ENCODE measurements at regions not wholly inside any gene's neighbourhood (a gene's known extent, or its start where the extent isn't known, plus 50 kb on each side); places are given as distances from the start of the nearest gene placed in this dataset.

DNA sequence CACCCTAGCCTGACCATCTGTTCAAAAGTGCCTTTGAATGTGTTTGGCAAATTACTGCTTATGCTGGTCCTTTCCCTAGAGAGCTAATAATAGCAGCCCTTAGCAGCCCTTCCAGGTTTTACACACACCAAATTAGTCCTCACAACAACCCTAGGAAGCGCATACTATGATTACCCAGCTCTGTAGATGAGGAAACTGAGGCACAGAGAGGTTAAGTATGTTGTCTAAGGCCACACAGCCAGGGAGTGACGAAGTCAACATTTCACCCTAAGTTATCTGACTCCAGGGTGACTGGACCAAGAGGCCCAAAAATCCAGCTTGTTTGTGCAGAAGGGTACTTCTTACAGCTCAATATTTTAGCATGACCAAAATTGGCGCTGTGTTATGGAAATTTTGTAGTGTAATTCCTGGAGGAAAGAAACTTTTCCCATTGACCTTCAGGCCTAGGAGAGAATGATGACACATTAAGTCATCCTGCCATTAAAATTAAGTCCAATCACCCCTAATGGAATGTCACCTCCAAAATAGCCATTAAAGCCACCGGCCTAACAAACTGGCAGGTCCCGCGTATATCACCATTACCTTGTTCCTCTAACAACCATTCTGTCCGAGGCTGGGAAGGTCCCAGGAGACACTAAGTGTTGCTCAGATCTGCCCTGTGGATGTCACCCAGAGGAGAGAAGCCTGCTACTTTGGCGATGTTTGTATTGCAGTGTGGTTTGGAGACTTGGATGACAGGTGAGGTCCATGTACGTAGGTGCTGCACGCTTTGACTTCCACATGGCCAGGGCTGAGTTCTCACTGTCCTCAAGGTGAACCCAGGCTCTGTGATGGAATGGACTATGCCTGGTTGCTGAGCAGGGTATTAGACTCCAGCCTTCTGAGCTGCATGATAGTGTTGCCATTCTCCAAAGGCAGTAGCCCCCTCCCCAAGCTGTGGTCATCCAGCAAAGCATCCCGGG is 258.3 kb downstream of the TOMM20 start:
- no peaks in the 10 kb centered on the region for H3K27me3 ChIP-seq (ENCODE audit: control insufficient read depth, insufficient read depth, low read length)
- H3K9me3 ChIP-seq (ENCODE audit: control insufficient read depth, insufficient read depth, low read length) = peaks cover 4% of the 10 kb centered on the region
- H3K27ac ChIP-seq (ENCODE audit: low read depth, low read length) = no peak overlapping the region
- CTCF ChIA-PET = interaction anchor here (0.6 kb wide), 1 partner anchor 129 kb away, joined by 3 read pairs; no protein-coding TSS in a partner anchor
- DNase-seq (ENCODE audit: low read depth, low spot score) = no peak
- no peak overlapping the region for H3K4me3 ChIP-seq (ENCODE audit: low read depth, low read length)
- TF ChIP-seq, protein P1, sequence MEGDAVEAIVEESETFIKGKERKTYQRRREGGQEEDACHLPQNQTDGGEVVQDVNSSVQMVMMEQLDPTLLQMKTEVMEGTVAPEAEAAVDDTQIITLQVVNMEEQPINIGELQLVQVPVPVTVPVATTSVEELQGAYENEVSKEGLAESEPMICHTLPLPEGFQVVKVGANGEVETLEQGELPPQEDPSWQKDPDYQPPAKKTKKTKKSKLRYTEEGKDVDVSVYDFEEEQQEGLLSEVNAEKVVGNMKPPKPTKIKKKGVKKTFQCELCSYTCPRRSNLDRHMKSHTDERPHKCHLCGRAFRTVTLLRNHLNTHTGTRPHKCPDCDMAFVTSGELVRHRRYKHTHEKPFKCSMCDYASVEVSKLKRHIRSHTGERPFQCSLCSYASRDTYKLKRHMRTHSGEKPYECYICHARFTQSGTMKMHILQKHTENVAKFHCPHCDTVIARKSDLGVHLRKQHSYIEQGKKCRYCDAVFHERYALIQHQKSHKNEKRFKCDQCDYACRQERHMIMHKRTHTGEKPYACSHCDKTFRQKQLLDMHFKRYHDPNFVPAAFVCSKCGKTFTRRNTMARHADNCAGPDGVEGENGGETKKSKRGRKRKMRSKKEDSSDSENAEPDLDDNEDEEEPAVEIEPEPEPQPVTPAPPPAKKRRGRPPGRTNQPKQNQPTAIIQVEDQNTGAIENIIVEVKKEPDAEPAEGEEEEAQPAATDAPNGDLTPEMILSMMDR (IDR thresholded peaks at IDR 0.05; ENCODE audit: low read depth, low read length) = no peak
- POLR2A ChIA-PET = no interaction called here

DNA sequence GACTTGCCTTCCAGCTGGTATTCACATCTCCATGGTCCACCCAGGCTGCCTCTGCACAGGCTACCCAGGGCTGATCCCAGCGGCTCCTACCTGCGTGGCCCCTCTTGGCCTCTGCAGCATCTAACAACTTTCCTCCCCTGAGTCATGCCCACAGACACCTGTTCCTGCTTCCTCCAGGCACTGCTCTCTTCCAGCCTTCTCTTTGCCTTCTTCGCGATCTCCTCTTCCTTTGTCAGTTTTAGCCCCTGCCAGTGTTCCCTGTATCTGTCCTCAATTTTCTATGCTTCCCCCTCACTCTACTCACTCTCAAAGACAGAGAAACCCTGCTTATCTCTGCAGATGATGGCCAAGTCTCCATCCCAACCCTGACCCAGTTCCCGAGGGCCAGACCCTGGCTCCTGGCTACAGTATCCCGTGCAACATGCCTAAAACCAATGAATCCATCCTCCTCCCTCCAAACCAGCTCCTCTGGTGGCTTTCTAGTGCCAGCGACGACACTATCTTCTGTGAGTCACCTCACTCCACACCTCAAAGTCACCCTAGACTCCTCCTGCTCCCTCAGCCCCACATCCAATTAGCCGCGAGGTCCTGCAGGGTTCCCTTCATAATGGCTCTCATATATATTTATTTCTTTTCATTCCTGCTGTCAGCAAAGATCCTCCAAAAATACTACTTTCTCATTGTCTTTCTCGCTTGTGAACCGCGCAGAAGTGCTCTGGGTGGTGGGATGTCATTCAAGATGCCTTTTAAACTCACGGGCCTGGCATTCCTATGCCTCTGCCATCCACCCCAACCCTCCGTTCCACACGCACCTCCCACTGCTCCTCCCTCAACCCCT is 259.2 kb downstream of the TOMM20 start:
- Histone ChIP-seq H3K27ac (ENCODE audit: low read depth, low read length) (no peak overlapping the region), H3K9me3 (ENCODE audit: control insufficient read depth, insufficient read depth, low read length) (peaks cover 7% of the 10 kb centered on the region), H3K4me3 (ENCODE audit: low read depth, low read length) (no peak overlapping the region), H3K27me3 (ENCODE audit: control insufficient read depth, insufficient read depth, low read length) (no peaks in the 10 kb centered on the region)
- ChIA-PET POLR2A (no interaction called here), CTCF (interaction anchor here (0.6 kb wide), 1 partner anchor 130 kb away, joined by 3 read pairs; no protein-coding TSS in a partner anchor)
- TF ChIP-seq, protein P1 (IDR thresholded peaks at IDR 0.05; ENCODE audit: low read depth, low read length) = no peak
- DNase-seq (ENCODE audit: low read depth, low spot score) = no peak

DNA sequence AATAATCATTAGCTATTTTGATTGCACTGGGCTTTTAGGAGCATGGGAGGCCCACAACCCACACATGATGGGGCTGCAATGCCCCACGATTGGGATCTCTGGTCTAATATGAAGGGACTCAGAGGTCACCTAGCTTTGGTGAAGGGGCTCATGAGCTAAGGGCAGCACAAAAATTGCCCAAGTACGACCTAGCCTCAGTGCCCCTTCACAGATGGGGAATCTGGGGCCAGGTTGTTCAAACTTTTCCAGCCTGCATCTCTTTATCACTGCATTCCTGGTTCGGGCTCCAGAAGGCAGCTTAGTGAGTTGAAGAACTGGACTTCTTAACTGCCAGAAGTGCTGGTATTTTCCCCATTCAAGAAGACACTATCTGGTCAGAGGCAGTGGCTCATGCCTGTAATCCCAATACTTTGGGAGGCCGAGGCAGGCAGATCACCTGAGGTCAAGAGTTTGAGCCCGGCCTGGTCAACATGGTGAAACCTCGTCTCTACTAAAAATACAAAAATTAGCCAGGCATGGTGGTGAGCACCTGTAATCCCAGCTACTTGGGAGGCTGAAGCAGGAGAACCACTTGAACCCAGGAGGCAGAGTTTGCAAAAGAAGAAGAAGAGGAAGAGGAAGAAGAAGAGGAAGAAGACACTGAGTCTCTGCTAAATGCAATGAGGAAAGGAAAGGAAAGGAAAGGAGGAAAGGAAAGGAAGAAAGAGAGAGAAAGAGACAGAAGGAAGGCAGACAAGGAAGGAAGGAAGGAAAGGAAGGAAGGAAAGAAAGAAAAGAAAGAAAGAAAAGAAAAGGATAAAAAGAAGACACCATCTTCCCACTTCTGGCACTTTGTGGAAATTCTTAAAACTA is 258.5 kb upstream of the IRF2BP2 start:
- TF ChIP-seq, protein P1 (IDR thresholded peaks at IDR 0.05; ENCODE audit: low read depth, low read length) = no peak
- ChIA-PET CTCF (no interaction called here), POLR2A (no interaction called here)
- DNase-seq (ENCODE audit: low read depth, low spot score) = no peak
- H3K27ac ChIP-seq (ENCODE audit: low read depth, low read length) = no peak overlapping the region
- peaks cover 7% of the 10 kb centered on the region for H3K9me3 ChIP-seq (ENCODE audit: control insufficient read depth, insufficient read depth, low read length)
- H3K27me3 ChIP-seq (ENCODE audit: control insufficient read depth, insufficient read depth, low read length) = no peaks in the 10 kb centered on the region
- H3K4me3 ChIP-seq (ENCODE audit: low read depth, low read length) = no peak overlapping the region

DNA sequence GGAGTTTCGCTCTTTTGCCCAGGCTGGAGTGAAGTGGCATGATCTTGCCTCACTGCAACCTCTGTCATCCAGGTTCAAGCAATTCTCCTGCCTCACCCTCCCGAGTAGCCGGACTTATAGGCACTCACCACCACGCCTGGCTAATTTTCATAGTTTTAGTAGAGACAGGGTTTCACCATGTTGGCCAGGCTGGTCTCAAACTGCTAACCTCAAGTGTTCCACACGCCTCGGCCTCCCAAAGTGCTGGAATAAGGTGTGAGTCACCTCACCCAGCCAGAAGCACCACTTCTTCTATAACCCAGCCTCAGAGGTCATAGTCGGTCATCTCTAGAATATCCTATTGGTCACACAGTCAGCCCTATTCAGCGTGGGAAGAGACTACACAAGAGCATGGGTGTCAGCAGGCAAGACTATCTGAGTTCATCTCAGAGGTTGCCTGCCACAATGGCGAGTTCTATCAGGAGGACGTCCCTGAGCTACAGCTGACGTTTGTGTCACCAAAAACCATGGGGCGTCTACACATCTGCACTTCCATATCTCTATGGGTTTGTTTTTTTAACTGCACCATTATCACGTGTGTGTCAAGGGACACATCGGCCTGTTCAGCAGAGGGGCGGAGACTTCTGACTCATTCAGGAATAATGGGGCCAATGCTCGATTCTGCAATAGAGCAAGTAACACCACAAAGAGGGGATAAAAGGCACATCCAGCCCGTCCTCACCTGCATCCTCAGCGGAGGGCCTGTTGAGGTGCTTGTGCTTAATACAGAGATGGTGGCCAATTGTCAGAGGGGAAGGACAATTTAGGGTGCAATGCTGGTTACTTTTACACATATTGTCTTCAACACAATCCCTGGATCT is 256.3 kb upstream of the IRF2BP2 start:
- POLR2A ChIA-PET = no interaction called here
- TF ChIP-seq, protein P1 (IDR thresholded peaks at IDR 0.05; ENCODE audit: low read depth, low read length) = no peak
- peak; percentile 47 for DNase-seq (ENCODE audit: low read depth, low spot score)
- no peak overlapping the region for H3K27ac ChIP-seq (ENCODE audit: low read depth, low read length)
- H3K4me3 ChIP-seq (ENCODE audit: low read depth, low read length) = no peak overlapping the region
- H3K27me3 ChIP-seq (ENCODE audit: control insufficient read depth, insufficient read depth, low read length) = no peaks in the 10 kb centered on the region
- CTCF ChIA-PET = no interaction called here
- H3K9me3 ChIP-seq (ENCODE audit: control insufficient read depth, insufficient read depth, low read length) = peaks cover 7% of the 10 kb centered on the region

All from AG04450 (cell line).